Activated CD8-positive, alpha-beta memory T cell treated with anti-CD3 and anti-CD28 coated beads, Interleukin-2, amount 10 ng/mL, durations not matched to agents 7 days and 5 days (primary cell): ENCODE measurements at regions not wholly inside any gene's neighbourhood (a gene's known extent, or its start where the extent isn't known, plus 50 kb on each side); places are given as distances from the start of the nearest gene placed in this dataset.

Experiments used
- ATAC-seq: fragments of 150-1000 bp; cut with Tn5 transposase; one replicate; pipeline ENCODE4 v1.10.0; 2021; ENCODE audit warnings: moderate library complexity
- CTCF ChIA-PET: fragments of 350-600 bp; sonication (Branson Sonifier 250); formaldehyde crosslinking; loops from one replicate; lab custom pipeline; 2021; ENCODE audit warnings: antibody characterized with exemption; lab: Charles Lee
- DNase-seq: peaks from one replicate; pipeline ENCODE4 v3.0.0-alpha.2; 2020
- H3K27ac Mint-ChIP-seq: one replicate; pipeline ENCODE4 v1.8.0; 2021; ENCODE audit warnings: mild to moderate bottlenecking, mixed read lengths
- H3K27me3 Mint-ChIP-seq: one replicate; pipeline ENCODE4 v1.8.0; 2021; ENCODE audit warnings: mixed read lengths
- H3K36me3 Mint-ChIP-seq: one replicate; pipeline ENCODE4 v1.8.0; 2021; ENCODE audit warnings: mild to moderate bottlenecking, mixed read lengths
- H3K4me1 Mint-ChIP-seq: one replicate; pipeline ENCODE4 v1.8.0; 2021; ENCODE audit warnings: mixed read lengths
- H3K4me3 Mint-ChIP-seq: one replicate; pipeline ENCODE4 v1.8.0; 2021; ENCODE audit warnings: mild to moderate bottlenecking, moderate library complexity, mixed read lengths
- H3K9me3 Mint-ChIP-seq: one replicate; pipeline ENCODE4 v1.8.0; 2022; ENCODE audit warnings: low read depth, mixed read lengths

- no peak overlapping the region for H3K4me3 Mint-ChIP-seq
- H3K27me3 Mint-ChIP-seq = no peaks in the 10 kb centered on the region
- DNase-seq (no peak), ATAC-seq (no peak)
- H3K4me1 Mint-ChIP-seq = no peaks in the 10 kb centered on the region
- CTCF ChIA-PET = no interaction called here
- H3K36me3 Mint-ChIP-seq = no peaks in the 10 kb centered on the region
- peaks cover 4% of the 10 kb centered on the region for H3K9me3 Mint-ChIP-seq
- H3K27ac Mint-ChIP-seq = no peak overlapping the region
Observed at GRCh38 chr6:165186441-165187205, 122.8 kb downstream of the C6orf118 start.

GRCh38 chr6:165186041-165186440 lies 123.4 kb downstream of the C6orf118 start:
- peaks cover 5% of the 10 kb centered on the region for H3K9me3 Mint-ChIP-seq
- no peaks in the 10 kb centered on the region for H3K4me1 Mint-ChIP-seq
- no peaks in the 10 kb centered on the region for H3K36me3 Mint-ChIP-seq
- H3K27ac Mint-ChIP-seq = no peak overlapping the region
- no peak overlapping the region for H3K4me3 Mint-ChIP-seq
- ATAC-seq (no peak), DNase-seq (no peak)
- CTCF ChIA-PET = no interaction called here
- no peaks in the 10 kb centered on the region for H3K27me3 Mint-ChIP-seq

GRCh38 chr6:165184192-165184979 lies 125.0 kb downstream of the C6orf118 start:
- ATAC-seq = no peak
- no peaks in the 10 kb centered on the region for H3K36me3 Mint-ChIP-seq
- no peaks in the 10 kb centered on the region for H3K4me1 Mint-ChIP-seq
- DNase-seq = no peak
- CTCF ChIA-PET = no interaction called here
- no peak overlapping the region for H3K27ac Mint-ChIP-seq
- H3K27me3 Mint-ChIP-seq = no peaks in the 10 kb centered on the region
- H3K9me3 Mint-ChIP-seq = peaks cover 5% of the 10 kb centered on the region
- H3K4me3 Mint-ChIP-seq = no peak overlapping the region

- H3K27me3 Mint-ChIP-seq = no peaks in the 10 kb centered on the region
- DNase-seq (no peak), ATAC-seq (no peak)
- no peaks in the 10 kb centered on the region for H3K4me1 Mint-ChIP-seq
- no peaks in the 10 kb centered on the region for H3K36me3 Mint-ChIP-seq
- no peak overlapping the region for H3K27ac Mint-ChIP-seq
- no peak overlapping the region for H3K4me3 Mint-ChIP-seq
- CTCF ChIA-PET = no interaction called here
- peaks cover 5% of the 10 kb centered on the region for H3K9me3 Mint-ChIP-seq
Observed at GRCh38 chr6:165183496-165184140, 125.8 kb downstream of the C6orf118 start.

- no peaks in the 10 kb centered on the region for H3K36me3 Mint-ChIP-seq
- H3K27me3 Mint-ChIP-seq = no peaks in the 10 kb centered on the region
- DNase-seq (no peak), ATAC-seq (no peak)
- H3K4me3 Mint-ChIP-seq = no peak overlapping the region
- no peaks in the 10 kb centered on the region for H3K4me1 Mint-ChIP-seq
- H3K9me3 Mint-ChIP-seq = peaks cover 5% of the 10 kb centered on the region
- no peak overlapping the region for H3K27ac Mint-ChIP-seq
- CTCF ChIA-PET = no interaction called here
Observed at GRCh38 chr6:165183071-165183470, 126.3 kb downstream of the C6orf118 start.

- H3K27ac Mint-ChIP-seq = no peak overlapping the region
- no peaks in the 10 kb centered on the region for H3K4me1 Mint-ChIP-seq
- peaks cover 5% of the 10 kb centered on the region for H3K9me3 Mint-ChIP-seq
- no peaks in the 10 kb centered on the region for H3K27me3 Mint-ChIP-seq
- ATAC-seq (no peak), DNase-seq (no peak)
- CTCF ChIA-PET = no interaction called here
- no peak overlapping the region for H3K4me3 Mint-ChIP-seq
- H3K36me3 Mint-ChIP-seq = no peaks in the 10 kb centered on the region
Observed at GRCh38 chr6:165181951-165182414, 127.4 kb downstream of the C6orf118 start.

- no peaks in the 10 kb centered on the region for H3K27me3 Mint-ChIP-seq
Observed at GRCh38 chr6:165178056-165178455, 131.3 kb downstream of the C6orf118 start.

GRCh38 chr6:165173484-165173883 lies 135.9 kb downstream of the C6orf118 start:
- CTCF ChIA-PET = no interaction called here
- no peaks in the 10 kb centered on the region for H3K36me3 Mint-ChIP-seq
- ATAC-seq = no peak
- no peak overlapping the region for H3K4me3 Mint-ChIP-seq
- no peaks in the 10 kb centered on the region for H3K4me1 Mint-ChIP-seq
- H3K27ac Mint-ChIP-seq = no peak overlapping the region
- no peaks in the 10 kb centered on the region for H3K27me3 Mint-ChIP-seq
- DNase-seq = no peak
- peaks cover 12% of the 10 kb centered on the region for H3K9me3 Mint-ChIP-seq

More at GRCh38 chr6:165178056-165178455, 131.3 kb downstream of the C6orf118 start:
- no peak overlapping the region for H3K4me3 Mint-ChIP-seq
- H3K36me3 Mint-ChIP-seq = no peaks in the 10 kb centered on the region
- no peak for ATAC-seq
- peaks cover 7% of the 10 kb centered on the region for H3K9me3 Mint-ChIP-seq
- CTCF ChIA-PET = no interaction called here
- no peak overlapping the region for H3K27ac Mint-ChIP-seq
- no peak for DNase-seq
- H3K4me1 Mint-ChIP-seq = no peaks in the 10 kb centered on the region

GRCh38 chr6:165167861-165168260 lies 141.5 kb downstream of the C6orf118 start:
- ATAC-seq = no peak
- Mint-ChIP-seq H3K27ac (no peak overlapping the region), H3K9me3 (peaks cover 10% of the 10 kb centered on the region), H3K36me3 (no peaks in the 10 kb centered on the region), H3K4me3 (no peak overlapping the region), H3K4me1 (no peaks in the 10 kb centered on the region), H3K27me3 (no peaks in the 10 kb centered on the region)
- CTCF ChIA-PET = no interaction called here
- no peak for DNase-seq

GRCh38 chr6:165167311-165167710 lies 142.1 kb downstream of the C6orf118 start:
- Mint-ChIP-seq H3K9me3 (peaks cover 9% of the 10 kb centered on the region), H3K4me1 (no peaks in the 10 kb centered on the region), H3K27me3 (no peaks in the 10 kb centered on the region), H3K27ac (no peak overlapping the region), H3K4me3 (no peak overlapping the region), H3K36me3 (no peaks in the 10 kb centered on the region)
- CTCF ChIA-PET = no interaction called here
- no peak for DNase-seq
- ATAC-seq = no peak

GRCh38 chr6:165163519-165163918 lies 145.9 kb downstream of the C6orf118 start:
- ATAC-seq = no peak
- CTCF ChIA-PET = no interaction called here
- no peak for DNase-seq
- peaks cover 6% of the 10 kb centered on the region for H3K9me3 Mint-ChIP-seq
- H3K27me3 Mint-ChIP-seq = no peaks in the 10 kb centered on the region
- no peak overlapping the region for H3K27ac Mint-ChIP-seq
- H3K4me3 Mint-ChIP-seq = no peak overlapping the region
- H3K36me3 Mint-ChIP-seq = no peaks in the 10 kb centered on the region
- no peaks in the 10 kb centered on the region for H3K4me1 Mint-ChIP-seq

GRCh38 chr6:165159460-165159859 lies 149.9 kb downstream of the C6orf118 start:
- Mint-ChIP-seq H3K27me3 (no peaks in the 10 kb centered on the region), H3K36me3 (no peaks in the 10 kb centered on the region), H3K9me3 (peaks cover 4% of the 10 kb centered on the region), H3K4me1 (no peaks in the 10 kb centered on the region), H3K27ac (no peak overlapping the region), H3K4me3 (no peak overlapping the region)
- DNase-seq (no peak), ATAC-seq (no peak)
- CTCF ChIA-PET = no interaction called here

GRCh38 chr6:165146456-165146855 lies 162.9 kb downstream of the C6orf118 start:
- DNase-seq = no peak

More at GRCh38 chr6:165146456-165146855, 162.9 kb downstream of the C6orf118 start:
- H3K4me3 Mint-ChIP-seq = no peak overlapping the region
- CTCF ChIA-PET = no interaction called here
- ATAC-seq = no peak
- peaks cover 8% of the 10 kb centered on the region for H3K9me3 Mint-ChIP-seq
- no peaks in the 10 kb centered on the region for H3K4me1 Mint-ChIP-seq
- no peak overlapping the region for H3K27ac Mint-ChIP-seq
- no peaks in the 10 kb centered on the region for H3K36me3 Mint-ChIP-seq
- H3K27me3 Mint-ChIP-seq = no peaks in the 10 kb centered on the region
